ENCODE measurements at regions not wholly inside any gene's neighbourhood (a gene's known extent, or its start where the extent isn't known, plus 50 kb on each side); places are given as distances from the start of the nearest gene placed in this dataset.

DNA sequence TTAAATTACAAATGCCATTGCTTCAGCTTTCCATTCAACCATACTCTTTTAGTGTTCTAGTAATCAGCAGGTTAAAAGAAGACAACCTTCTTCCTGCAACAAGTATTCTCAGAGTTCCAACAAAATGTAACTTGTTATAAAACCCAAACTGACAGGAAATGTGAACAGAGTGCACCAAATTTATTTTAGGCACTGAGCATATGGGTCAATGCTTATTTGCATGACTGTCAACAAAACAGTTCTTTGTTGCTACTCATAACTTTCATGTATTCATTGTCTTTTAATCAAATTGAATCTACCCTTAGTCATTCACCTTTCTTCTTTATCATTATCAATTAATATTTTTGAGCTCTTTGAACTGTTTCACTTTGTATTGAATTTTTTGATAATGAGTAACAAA is 554.1 kb downstream of the DACH1 start:
- TF ChIP-seq POLR2AphosphoS5 (IDR thresholded peaks at IDR 0.05), result no peak
- TF ChIP-seq, protein P1, sequence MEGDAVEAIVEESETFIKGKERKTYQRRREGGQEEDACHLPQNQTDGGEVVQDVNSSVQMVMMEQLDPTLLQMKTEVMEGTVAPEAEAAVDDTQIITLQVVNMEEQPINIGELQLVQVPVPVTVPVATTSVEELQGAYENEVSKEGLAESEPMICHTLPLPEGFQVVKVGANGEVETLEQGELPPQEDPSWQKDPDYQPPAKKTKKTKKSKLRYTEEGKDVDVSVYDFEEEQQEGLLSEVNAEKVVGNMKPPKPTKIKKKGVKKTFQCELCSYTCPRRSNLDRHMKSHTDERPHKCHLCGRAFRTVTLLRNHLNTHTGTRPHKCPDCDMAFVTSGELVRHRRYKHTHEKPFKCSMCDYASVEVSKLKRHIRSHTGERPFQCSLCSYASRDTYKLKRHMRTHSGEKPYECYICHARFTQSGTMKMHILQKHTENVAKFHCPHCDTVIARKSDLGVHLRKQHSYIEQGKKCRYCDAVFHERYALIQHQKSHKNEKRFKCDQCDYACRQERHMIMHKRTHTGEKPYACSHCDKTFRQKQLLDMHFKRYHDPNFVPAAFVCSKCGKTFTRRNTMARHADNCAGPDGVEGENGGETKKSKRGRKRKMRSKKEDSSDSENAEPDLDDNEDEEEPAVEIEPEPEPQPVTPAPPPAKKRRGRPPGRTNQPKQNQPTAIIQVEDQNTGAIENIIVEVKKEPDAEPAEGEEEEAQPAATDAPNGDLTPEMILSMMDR (IDR thresholded peaks at IDR 0.05; ENCODE audit: poor library complexity, severe bottlenecking), result no peak

Data from neural cell (in vitro differentiated cells).